ENCODE measurements at regions not wholly inside any gene's neighbourhood (a gene's known extent, or its start where the extent isn't known, plus 50 kb on each side); places are given as distances from the start of the nearest gene placed in this dataset.

- FAIRE-seq (no peak), DNase-seq (ENCODE audit: low spot score) (no peak), ATAC-seq (no peak)
- Histone ChIP-seq H3K9ac (ENCODE audit: insufficient read depth, low read depth, low read length) (no peak overlapping the region), H3K4me1 (ENCODE audit: insufficient read depth, low read length) (no peaks in the 10 kb centered on the region), H3K27me3 (ENCODE audit: control insufficient read depth in 1 of 2, insufficient read depth in 2 of 2, low read length in 2 of 2) (no peaks in the 10 kb centered on the region; a peak in 1 of 5 replicates), H2AFZ (ENCODE audit: low read length) (no peak overlapping the region), H3K9me3 (ENCODE audit: low read length) (no peaks in the 10 kb centered on the region), H3K27ac (ENCODE audit: extremely low read length, insufficient read depth, low read length) (no peak overlapping the region), H3K36me3 (replicated peaks in 1 of 2; ENCODE audit: control insufficient read depth in 1 of 2, insufficient read depth in 2 of 2, low read length in 2 of 2) (no peaks in the 10 kb centered on the region), H3K4me3 (replicated peaks in 1 of 3; ENCODE audit: insufficient read depth in 1 of 3, low read depth in 2 of 3, low read length in 3 of 3) (no peak overlapping the region), H3K79me2 (ENCODE audit: insufficient read depth, low read length) (no peaks in the 10 kb centered on the region), H3K4me2 (ENCODE audit: low read depth, low read length) (no peak overlapping the region), H4K20me1 (ENCODE audit: insufficient read depth, low read length) (no peaks in the 10 kb centered on the region)
- BruUV-seq (replicated peaks): no TSS peak
- ChIA-PET CTCF (ENCODE audit: low intra/inter-chr PET ratio, low total read pairs) (no interaction called here), POLR2A (no interaction called here)
- TF ChIP-seq RFX5 (IDR thresholded peaks at IDR 0.05; ENCODE audit: low read depth, low read length) (no peak), ZC3H13 (CRISPR knock-in tag; IDR thresholded peaks at IDR 0.05) (no peak), ZNF512 (CRISPR knock-in tag; IDR thresholded peaks at IDR 0.05) (no peak), ELF1 (CRISPR knock-in tag; IDR thresholded peaks at IDR 0.05) (no peak), JUNB (CRISPR knock-in tag; IDR thresholded peaks at IDR 0.05; ENCODE audit: borderline replicate concordance) (no peak), ZNF770 (CRISPR knock-in tag; IDR thresholded peaks at IDR 0.05) (no peak), KAT7 (CRISPR knock-in tag; IDR thresholded peaks at IDR 0.05; ENCODE audit: borderline replicate concordance) (no peak), NPAS2 (CRISPR knock-in tag; IDR thresholded peaks at IDR 0.05; ENCODE audit: borderline replicate concordance) (no peak), FOXP4 (CRISPR knock-in tag; IDR thresholded peaks at IDR 0.05) (no peak), ZSCAN22 (CRISPR knock-in tag; IDR thresholded peaks at IDR 0.05) (no peak), ATF5 (CRISPR knock-in tag; IDR thresholded peaks at IDR 0.05; ENCODE audit: low read depth) (no peak), FUBP1 (CRISPR knock-in tag; IDR thresholded peaks at IDR 0.05; ENCODE audit: borderline replicate concordance) (no peak), SNRNP70 (IDR thresholded peaks at IDR 0.05; ENCODE audit: low read depth, low read length) (no peak), NKX3-1 (CRISPR knock-in tag; IDR thresholded peaks at IDR 0.05) (no peak), HOXA9 (CRISPR knock-in tag; IDR thresholded peaks at IDR 0.05; ENCODE audit: borderline replicate concordance) (no peak), KDM4B (CRISPR knock-in tag; IDR thresholded peaks at IDR 0.05) (no peak)
- intact Hi-C loops (cut with micrococcal nuclease; ENCODE audit: unreplicated experiment): no loop called here
- in situ Hi-C loops (cut with HindIII; ENCODE audit: extremely low pct_ligation_motif_present, low pct_unique_long_range_greater_than_20kb): no loop called here
- 22% methylated on average over 5 of the region's 5 CpGs for WGBS (ENCODE audit: low lambda C conversion rate)
Observed at GRCh38 chr13:97834250-97834649, 119.2 kb upstream of the IPO5 start.
